ENCODE measurements at regions not wholly inside any gene's neighbourhood (a gene's known extent, or its start where the extent isn't known, plus 50 kb on each side); places are given as distances from the start of the nearest gene placed in this dataset.

DNA sequence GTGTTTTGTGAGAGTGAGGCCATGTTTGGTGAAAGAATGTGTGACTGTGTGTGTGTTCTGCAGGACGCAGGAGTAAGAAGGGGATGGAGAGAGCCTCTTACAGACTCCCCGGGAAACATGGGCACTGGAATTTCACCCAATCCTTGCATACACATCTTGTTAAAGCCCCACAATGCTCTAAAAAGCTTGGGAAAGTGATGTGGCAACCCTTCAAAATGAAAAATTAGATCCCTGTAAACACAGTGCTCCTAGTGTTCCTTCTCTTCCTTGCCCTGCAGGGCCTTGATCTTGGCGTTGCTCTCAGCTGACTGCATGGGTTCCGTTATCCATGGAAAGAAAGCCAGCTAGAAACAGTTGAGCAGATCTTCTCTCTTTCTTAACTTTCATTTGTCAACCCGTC, 701.7 kb downstream of the SEMA5A start:
- no peak for DNase-seq (ENCODE audit: low read depth, low spot score)

DNA sequence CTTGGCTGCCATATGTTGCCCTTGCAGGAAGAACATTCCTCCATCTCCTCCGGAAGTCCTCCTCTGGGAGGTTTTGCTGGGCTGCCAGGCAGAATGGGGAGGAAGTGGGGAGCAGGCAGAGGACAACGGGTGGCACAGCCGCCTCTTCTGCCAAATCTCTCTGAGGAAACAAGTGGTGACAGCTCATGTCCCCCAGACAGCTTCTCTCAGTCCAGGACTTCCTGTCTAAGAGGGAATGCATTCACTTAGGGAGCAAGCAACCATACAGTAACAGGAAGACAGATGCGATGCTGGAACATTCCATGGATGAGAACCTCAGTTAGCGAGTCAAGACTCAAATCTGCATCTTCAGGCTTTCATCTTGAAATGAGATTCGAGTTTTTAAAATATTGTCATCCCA, 701.0 kb downstream of the SEMA5A start:
- DNase-seq (ENCODE audit: low read depth, low spot score): no peak

DNA sequence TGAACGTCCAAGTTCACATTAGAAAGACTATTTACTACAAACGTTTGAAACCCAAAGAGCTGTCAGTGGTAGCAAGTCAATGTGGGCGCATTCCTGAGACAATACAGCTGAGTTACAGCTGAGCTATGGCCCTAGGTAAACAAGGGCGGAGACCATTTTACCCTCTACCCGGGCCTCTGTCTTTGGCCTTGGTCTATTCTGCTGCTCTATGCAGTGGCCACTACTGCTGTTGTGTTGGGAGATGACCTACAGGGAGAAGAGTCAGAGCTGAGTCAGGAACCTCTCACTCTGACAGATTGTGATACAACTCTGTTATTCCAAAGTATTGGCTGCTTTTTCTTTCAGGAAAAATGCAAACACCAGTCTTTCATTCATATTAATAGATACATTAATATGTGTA, 700.6 kb downstream of the SEMA5A start:
- DNase-seq (ENCODE audit: low read depth, low spot score): no peak

DNA sequence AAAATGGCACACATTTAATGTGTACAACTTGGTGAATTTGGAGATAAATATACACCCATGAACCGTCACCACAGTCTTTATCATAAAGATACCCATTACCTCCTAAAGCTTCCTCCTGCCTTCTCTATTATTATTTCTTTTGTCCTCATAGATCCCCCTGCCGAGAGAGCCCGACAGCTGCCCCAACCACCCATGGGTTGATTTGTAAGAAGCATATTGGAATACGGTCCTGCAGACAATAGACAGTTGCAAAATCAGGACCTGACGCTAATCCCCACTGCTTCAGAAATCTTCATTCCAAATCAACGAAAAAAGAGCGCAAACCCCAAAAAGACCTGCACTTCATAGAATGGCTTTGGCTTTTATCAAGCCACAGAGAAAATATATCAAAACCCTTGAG, 697.5 kb downstream of the SEMA5A start:
- DNase-seq (ENCODE audit: low read depth, low spot score): no peak

DNA sequence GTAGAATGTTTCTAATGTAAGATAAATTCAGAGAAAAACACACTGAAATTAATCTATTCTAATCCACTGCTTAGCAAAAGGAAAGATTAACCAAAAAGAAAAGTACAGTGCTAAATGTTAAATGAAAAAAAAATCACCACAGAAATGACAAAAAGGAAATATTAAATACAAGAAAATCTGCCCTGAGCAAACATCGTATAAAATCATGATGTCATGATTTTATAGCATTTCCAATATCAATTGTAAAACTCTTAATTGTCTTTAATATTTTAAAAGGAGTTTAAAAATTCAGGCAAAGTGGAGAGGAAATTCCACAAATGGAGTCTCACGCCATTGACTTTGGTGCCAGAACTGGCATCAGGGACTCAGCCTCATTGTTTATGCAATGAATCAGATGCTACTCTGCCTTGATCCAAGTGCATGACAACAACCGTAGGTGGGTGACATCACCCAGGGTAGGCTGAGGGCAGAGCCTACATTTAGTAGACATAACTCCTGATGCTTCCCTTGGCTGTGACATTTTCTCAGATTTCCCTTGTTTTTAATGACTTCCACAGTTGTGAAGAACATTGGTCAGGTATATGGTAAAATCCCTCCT, 696.8 kb downstream of the SEMA5A start:
- DNase-seq (ENCODE audit: low read depth, low spot score): no peak

DNA sequence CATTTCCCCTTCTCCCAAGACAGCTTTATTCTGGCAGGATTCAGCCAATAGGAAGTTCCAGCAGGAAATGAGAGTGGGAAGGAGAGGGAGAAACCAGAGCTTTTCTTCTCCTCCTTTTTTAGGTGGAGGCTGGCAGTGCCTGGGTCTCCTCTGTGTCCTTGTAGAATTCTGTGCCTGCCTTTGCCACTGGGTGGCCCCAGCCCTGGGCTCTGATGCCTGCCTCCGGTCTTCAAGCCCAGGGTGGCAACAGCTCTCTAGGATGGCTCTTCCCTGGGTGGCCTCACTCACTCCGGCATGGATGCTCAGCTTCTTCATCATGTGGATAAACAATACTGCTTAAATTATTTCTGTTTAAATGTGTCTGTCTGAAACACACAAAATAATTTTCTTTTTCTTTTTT, 694.8 kb downstream of the SEMA5A start:
- no peak for DNase-seq (ENCODE audit: low read depth, low spot score)

DNA sequence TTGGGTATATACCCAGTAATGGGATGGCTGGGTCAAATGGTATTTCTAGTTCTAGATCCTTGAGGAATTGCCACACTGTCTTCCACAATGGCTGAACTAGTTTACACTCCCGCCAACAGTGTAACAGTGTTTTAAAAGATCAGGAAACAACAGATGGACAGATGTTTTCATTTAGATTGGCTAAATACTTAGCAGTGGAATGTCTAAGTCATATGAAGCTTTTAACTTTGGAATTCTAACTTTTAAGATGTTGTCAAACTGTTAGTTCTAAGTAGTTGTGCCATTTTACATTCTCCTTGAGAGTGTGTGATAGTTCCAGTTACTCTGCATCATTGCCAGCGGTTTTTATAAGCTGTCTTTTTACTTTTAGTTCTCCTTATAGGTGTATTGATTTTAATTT, 688.8 kb downstream of the SEMA5A start:
- no peak for DNase-seq (ENCODE audit: low read depth, low spot score)

DNA sequence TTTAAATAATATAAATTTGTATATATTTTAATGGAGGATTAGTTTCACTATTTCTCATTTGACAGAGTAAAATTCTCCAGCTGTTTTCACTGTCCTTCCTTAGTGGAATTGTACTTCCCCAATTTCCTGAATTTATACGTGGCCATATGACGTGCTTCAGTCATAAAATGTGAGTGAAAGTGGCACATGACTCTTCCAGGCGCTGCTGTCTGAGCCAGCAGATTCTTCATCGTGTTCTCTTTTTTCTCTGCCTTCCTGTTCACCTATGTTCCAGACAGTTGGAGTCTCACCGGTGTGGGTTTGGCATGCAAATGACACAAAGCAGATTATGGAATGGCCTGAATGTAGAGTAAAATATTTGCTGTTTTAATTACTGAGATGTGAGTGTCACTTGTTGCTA, 684.1 kb downstream of the SEMA5A start:
- no peak for DNase-seq (ENCODE audit: low read depth, low spot score)

DNA sequence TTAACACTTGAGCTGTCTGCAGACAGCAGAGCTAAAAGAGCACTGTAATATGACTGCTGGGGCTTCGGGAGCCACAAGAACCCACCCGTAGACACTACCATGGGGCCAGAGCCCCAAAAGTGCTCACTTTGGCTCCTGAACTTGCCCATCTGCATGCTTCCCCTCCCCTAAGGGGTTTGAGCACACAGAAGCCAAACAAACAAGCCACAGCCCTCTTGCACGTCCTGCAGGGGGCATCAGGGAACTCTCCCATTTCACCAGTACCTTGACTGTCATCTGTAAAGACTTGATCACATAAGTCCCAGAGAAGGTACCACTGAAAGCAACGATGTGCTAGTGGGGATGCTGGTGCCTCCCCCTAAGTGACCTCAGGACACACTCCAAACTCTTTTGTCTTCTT, 681.8 kb downstream of the SEMA5A start:
- peak; percentile 66 for DNase-seq (ENCODE audit: low read depth, low spot score)

DNA sequence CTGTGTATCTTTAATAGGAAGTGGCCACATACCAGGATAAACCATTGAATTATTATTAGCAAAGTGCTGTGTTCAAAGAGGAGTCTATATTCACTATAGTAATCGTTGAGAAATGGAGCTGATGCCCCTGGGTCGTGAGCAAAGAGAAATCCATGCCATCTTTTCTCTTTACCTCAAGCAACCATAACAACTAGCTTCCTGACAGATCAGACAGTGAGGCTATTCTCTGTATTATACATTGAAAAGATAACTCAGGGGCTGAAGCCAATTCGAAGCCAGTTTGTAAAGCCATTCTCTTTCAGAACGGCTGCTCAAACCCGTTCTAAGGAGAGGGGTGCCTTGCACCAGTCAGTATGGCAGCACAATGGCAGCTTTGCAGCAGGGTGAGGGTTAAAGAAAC, 680.6 kb downstream of the SEMA5A start:
- DNase-seq (ENCODE audit: low read depth, low spot score): no peak

DNA sequence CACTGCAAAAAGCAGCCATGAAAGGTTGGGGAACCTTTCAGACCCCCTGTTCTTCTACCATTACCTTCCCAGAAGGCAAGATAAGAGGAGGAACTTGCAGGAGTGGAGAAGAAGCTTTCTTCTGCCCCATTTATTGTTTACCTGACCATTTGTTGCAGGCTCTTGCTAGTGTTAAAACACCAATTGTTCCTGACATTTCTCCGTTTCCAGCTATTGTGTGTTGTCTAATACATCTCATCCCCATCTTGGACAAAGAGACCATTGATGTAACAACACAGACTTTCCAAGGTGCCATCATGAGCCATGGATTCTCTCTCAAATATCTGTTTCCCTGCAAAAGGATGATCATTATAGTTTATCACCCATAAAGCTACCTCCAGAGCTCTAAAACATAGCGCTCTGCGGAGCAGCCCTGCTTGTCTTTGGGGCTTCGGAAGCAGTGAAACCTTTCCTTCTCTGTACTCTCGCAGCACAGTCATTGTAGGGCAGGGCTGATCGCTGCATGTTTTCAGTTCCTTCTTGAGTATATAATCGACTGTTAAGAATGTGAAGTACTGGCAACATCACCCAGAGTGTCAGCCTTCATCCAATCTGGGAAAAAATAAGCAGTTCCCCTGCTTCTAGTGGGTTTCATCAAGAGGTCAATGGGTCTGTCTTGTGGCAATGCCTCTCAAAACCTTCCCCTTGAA, 680.0 kb downstream of the SEMA5A start:
- no peak for DNase-seq (ENCODE audit: low read depth, low spot score)

DNA sequence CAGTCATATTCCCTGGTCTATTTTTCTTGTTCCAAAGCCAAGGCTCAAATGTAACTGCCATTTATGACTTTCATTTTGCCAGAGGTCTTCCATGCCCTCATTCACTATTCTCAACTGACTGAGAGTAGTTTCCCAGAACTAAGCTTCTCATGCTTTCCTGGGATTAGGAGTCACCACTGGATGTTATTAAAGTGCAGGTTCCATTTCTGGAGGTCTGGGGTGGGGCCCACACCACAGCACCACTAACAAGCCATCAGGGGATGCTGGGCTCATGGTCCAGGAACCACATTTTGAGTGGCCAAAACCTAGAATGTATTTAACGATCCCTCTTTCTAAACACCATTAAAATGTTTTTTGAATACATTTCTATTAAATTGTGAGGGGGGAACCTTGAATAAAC, 677.6 kb downstream of the SEMA5A start:
- no peak for DNase-seq (ENCODE audit: low read depth, low spot score)

DNA sequence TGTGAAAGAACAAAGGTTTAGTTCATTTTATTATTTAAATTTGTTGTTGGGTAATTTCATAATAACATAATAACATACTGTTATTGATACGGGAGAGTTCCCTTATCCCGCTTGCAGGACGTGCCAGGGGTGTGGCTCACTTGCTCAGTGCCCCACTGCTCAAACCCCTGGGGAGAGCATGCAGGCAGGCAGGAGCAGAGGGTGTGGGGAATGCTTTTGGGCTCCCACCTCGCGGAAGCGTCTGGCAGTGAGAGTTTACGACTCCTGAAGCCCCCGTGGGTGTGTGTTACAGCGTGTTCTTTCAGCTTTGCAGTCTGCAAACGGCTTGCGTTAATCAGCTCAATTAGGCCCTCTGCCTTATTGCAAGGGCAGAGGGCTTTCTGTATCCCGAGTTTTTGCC, 675.9 kb downstream of the SEMA5A start:
- no peak for DNase-seq (ENCODE audit: low read depth, low spot score)

DNA sequence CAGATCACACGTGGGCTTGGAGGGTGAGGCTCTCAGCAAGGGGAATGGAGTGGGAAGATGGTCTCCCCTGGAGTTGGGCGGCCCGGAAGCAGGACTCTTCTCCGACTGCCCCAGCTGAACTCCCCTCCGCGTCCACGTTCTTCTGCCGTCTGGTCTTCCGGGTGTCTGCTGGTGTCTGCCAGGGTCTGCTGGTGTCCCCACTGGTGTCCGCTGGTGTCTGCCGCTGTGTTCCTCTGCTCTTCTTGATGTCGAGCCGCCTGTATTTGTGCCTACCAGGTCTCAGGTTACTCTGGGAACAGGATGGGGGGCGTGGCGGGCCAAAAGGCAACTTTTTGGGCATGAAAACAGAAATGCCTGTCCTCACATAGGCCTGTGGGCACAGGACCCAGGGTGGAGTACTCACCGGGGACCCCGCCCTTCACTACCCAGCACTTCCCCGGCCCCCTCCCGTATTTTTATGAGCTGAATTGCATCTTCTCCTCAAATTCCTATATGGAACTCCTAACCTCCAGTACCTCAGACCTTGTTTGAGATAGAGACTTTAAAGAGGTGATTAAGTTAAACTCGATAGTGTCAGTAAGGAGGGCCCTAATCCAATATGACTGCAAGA, 675.4 kb downstream of the SEMA5A start:
- no peak for DNase-seq (ENCODE audit: low read depth, low spot score)

DNA sequence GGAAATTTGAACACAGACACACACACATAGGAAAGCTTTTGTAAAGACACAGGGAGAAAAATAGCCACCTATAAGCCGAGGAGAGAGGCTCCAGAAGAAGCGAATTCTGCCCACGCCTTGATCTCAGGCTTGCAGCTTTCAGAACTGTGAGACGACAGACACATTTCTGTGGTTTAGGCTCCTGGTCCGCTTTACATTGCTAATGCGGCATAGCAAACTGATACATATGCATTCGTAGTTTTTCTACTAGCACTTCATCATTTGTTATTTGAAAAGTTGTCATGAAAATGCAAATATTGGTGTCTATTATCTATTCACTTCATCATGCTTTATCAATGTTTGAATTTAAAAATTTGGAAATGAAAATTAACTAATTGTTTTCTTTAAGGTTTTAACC, 674.9 kb downstream of the SEMA5A start:
- DNase-seq (ENCODE audit: low read depth, low spot score): no peak

DNA sequence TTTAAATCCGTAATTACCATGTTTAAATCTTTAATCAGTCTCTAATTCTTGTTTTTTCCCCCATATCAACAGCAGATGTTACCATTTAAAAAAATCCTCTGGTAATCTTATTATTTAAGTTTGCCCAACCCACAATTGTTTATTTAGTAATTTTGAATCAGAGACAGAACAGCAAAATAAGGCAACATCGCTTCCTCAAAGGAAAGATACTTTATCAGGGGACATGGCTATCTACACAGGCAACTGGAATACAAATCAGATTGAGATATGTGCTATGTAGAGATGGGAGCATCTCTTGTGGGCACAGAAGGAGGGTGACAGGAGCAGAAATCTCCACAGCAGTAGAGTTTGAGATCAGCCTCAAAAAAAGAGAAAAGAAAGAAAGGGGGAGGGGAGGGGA, 674.4 kb downstream of the SEMA5A start:
- no peak for DNase-seq (ENCODE audit: low read depth, low spot score)

DNA sequence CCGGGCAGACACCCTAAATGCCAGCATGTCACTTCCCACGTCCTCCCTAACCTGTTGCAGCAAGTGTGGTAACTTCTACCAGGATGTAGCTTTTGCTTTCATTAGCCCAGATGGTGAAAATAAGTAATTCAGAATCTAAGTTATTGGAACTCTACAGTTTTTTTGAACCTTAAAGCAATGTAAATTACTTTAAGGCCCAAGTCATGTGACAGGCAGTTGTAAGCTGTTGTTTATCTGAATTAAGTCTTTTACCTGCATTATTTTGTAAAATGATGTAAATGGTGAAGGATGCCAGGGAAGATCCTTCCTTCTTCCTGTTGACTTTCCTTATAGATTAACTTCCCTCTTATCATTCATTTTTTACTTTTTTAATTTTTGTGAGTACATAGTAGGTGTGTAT, 670.2 kb downstream of the SEMA5A start:
- no peak for DNase-seq (ENCODE audit: low read depth, low spot score)

DNA sequence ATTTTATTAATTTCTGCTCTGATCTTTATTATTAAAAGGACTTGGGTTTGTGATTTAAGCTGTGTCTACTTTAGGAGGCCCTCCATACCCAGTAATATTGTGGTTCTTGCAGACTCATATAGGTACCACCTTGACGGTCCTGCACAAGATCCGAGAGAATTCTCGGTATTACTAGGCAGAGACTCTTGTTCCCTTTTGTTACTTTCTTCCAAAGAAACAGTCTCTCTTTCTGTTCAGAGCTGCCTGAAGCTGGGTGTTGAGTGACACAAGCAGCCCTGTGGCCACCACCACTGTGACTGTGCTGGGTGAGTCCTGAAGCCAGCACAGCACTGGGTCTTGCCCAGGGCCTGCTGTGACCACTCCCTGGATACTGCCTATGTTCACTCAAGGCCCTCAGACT, 666.6 kb downstream of the SEMA5A start:
- DNase-seq (ENCODE audit: low read depth, low spot score): no peak

DNA sequence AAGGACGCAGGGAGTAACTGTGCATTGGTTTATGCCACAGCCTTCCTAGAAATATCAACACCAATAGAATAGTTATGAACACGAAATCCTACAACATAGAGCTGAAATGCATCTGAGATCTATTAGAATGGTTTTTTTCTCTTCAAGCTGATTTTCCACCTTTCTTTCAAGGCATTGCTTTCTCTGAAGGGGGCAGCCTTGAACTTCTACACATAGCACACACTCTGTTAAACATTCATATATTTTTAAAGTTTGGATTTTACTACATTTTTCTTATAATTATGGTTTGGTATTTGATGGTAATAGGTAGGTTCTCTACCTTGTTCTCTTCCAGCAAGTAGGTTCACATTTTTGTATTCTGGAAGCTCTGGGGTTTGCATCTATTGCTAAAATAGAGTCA, 661.8 kb downstream of the SEMA5A start:
- DNase-seq (ENCODE audit: low read depth, low spot score): no peak

DNA sequence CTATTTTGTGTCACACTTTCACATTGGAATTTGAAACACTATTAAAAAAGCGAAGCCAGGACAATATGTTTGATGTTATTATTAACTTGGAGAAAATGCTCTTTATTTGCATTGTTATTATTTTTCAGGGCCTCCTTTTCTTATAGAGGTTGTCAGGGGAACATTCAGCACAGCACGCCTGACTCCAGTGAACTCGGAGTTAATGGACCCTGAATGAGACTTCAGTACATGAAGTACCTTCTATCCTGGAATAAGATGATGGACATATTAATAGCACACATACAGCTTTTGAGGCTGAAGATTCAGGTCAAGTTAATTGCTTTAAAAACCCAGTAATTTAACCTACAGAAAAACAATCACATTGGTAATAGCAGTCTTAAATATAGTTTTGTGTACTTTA, 652.9 kb downstream of the SEMA5A start:
- no peak for DNase-seq (ENCODE audit: low read depth, low spot score)

DNA sequence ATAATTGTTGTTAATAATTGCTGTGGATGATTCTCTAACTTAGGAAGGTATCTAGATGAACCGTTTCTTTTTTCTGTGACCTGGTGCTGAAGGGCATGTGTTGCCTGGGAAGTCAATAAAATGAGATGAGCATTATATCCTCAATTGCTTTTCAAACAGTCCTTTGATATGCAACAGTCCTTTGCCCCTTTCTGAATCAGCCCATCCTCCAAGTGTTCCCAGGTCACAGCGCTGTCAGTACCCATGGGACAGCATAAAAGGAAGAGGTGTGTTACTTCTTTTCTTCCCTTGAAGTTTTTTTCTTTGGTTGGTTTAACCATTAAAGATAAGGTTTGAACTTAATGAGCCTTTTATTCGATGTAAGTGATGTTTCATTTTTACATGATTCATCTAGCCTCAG, 651.8 kb downstream of the SEMA5A start:
- no peak for DNase-seq (ENCODE audit: low read depth, low spot score)

DNA sequence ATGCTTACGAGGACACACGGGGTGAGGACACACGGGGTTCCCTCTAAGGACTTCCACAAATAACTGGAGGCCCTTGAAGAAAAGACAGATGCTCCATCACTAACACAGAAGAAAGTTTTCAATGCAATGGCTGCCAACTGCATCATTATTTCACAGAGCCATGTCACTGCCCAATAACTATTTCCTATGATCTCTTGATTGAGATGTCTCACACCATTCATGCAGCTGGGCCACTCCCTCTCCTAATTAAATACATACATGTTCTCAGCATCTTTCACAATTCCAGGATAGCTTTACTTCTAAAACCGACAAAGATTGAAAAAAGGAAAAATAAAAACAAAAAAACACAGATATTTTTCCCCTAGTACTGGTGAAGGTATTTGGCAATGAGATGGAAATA, 650.8 kb downstream of the SEMA5A start:
- no peak for DNase-seq (ENCODE audit: low read depth, low spot score)

DNA sequence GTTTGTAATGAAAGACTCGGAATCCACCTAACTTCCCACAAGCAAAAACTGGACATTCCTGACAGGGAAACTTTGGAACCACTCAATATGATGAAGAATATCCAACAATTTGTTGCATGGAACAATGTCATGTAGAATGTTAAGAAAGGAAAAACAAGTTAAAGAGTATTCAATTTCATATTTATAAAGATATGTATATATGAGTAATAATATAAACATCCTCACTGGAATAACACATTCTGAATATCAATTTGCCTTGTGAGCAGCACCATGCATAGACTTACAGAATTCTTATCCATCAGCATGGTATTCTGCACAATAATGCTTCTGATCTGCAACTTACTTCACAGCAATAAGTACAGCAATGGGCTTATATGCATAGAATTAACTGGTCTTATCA, 650.3 kb downstream of the SEMA5A start:
- no peak for DNase-seq (ENCODE audit: low read depth, low spot score)

DNA sequence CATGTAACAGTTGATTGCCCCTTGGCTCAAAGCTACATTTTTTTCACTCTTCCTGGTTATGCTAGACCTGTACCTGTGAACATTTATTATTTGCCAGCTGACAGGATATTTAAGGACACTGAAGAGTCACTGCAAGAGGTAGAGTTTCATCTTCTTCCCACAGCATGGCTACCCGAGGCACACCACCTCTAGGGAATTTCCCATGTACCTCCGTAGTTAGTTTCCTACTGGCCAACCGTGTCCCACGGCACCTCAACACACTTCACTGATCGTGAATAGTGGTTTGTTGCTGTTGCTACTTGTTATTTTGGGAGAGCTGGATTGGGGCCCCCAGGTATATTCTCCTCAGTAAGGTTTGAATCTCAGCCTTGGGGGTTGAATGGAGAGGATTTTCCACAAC, 648.6 kb downstream of the SEMA5A start:
- no peak for DNase-seq (ENCODE audit: low read depth, low spot score)

Data from ELF-1 (cell line).